Loucy (cell line): ENCODE measurements at regions not wholly inside any gene's neighbourhood (a gene's known extent, or its start where the extent isn't known, plus 50 kb on each side); places are given as distances from the start of the nearest gene placed in this dataset.

Source experiments
- H2AFZ ChIP-seq: fragments of 200-600 bp; sonication (generic); 2 replicates; pipeline ENCODE4 v1.6.0; 2016; ENCODE audit warnings: antibody characterized with exemption, mild to moderate bottlenecking, low read length, moderate library complexity
- H3F3A ChIP-seq: fragments of 200-600 bp; 2 replicates; pipeline ENCODE4 v1.6.0; 2016; ENCODE audit warnings: antibody characterized with exemption, low read depth, mild to moderate bottlenecking
- H3K27me3 ChIP-seq: fragments of 200-600 bp; sonication (generic); 2 replicates; pipeline ENCODE4 v1.6.1; 2014; ENCODE audit warnings: low read length, mild to moderate bottlenecking; ENCODE audit not compliant: insufficient read depth, poor library complexity, severe bottlenecking
- H3K36me3 ChIP-seq: fragments of 200-600 bp; sonication (generic); 2 replicates; pipeline ENCODE4 v1.6.1; 2016; ENCODE audit warnings: low read length; ENCODE audit not compliant: insufficient read depth
- H3K4me1 ChIP-seq: fragments of 200-600 bp; sonication (generic); 2 replicates; pipeline ENCODE4 v1.5.1; 2014; ENCODE audit warnings: low read length, mild to moderate bottlenecking; ENCODE audit not compliant: insufficient read depth, poor library complexity, severe bottlenecking
- H3K4me2 ChIP-seq: fragments of 200-600 bp; sonication (generic); 2 replicates; pipeline ENCODE4 v1.6.0; 2014; ENCODE audit warnings: antibody characterized with exemption, low read length, low read depth, mild to moderate bottlenecking; ENCODE audit not compliant: poor library complexity, severe bottlenecking
- H3K4me3 ChIP-seq: fragments of 200-600 bp; sonication (generic); 2 replicates; pipeline ENCODE4 v1.5.1; 2014; ENCODE audit warnings: low read length, mild to moderate bottlenecking, mixed read lengths; ENCODE audit not compliant: poor library complexity, severe bottlenecking
- H3K79me2 ChIP-seq: fragments of 200-600 bp; sonication (generic); 2 replicates; pipeline ENCODE4 v1.6.1; 2014; ENCODE audit warnings: low read length; ENCODE audit not compliant: insufficient read depth
- H3K9ac ChIP-seq: fragments of 200-600 bp; sonication (generic); 2 replicates; pipeline ENCODE4 v1.6.0; 2014; ENCODE audit warnings: mild to moderate bottlenecking, low read depth, low read length, moderate library complexity; ENCODE audit not compliant: poor library complexity, severe bottlenecking
- H3K9me2 ChIP-seq: fragments of 200-600 bp; sonication (generic); replicated peaks from 2 replicates; pipeline ENCODE4 v1.6.1; 2016; ENCODE audit warnings: low read depth, low read length, mixed read lengths
- H3K9me3 ChIP-seq: fragments of 200-600 bp; sonication (generic); 2 replicates; pipeline ENCODE4 v1.6.1; 2014; ENCODE audit warnings: mild to moderate bottlenecking, antibody characterized with exemption, low read length, low read depth; ENCODE audit not compliant: insufficient read depth
- H4K20me1 ChIP-seq: fragments of 200-600 bp; sonication (generic); 2 replicates; pipeline ENCODE4 v1.6.0; 2014; ENCODE audit warnings: antibody characterized with exemption, low read length, mild to moderate bottlenecking; ENCODE audit not compliant: insufficient read depth, poor library complexity, severe bottlenecking
- EZH2phosphoT487 ChIP-seq: fragments of 200-600 bp; IDR thresholded peaks from 2 replicates; pipeline ENCODE4 v1.6.1; 2018; ENCODE audit warnings: antibody characterized with exemption, mild to moderate bottlenecking, moderate library complexity, borderline replicate concordance
- TF ChIP-seq, protein P1 (sequence below): fragments of 200-600 bp; sonication (generic); conservative IDR thresholded peaks from 2 replicates; pipeline ENCODE4 v1.5.1; 2014; ENCODE audit warnings: mild to moderate bottlenecking, antibody characterized with exemption, low read length

DNA sequence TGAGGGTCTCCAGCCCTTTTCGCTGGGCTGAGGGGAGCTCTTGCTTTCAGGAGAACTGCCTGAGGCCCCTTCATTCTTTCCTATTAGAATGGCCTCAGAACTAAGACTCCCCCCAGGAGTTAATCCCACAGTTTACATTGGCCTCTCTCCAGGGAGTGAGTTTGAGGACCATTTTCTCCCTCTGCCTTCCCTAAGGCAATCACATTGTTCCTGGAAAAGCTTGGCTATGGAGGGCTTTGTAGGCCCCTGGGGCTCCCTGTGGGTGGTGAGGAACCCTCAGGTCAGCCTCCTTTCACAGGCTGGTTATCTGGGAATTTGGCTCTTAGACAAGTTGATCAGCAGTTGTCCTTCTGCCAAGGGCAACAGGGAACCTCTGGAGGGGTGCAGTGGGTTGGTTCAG lies 343.7 kb downstream of the RPS24 start:
- H3K79me2 ChIP-seq: no peaks in the 10 kb centered on the region
- no peak overlapping the region for H3K4me2 ChIP-seq
- no peak overlapping the region for H2AFZ ChIP-seq
- no peaks in the 10 kb centered on the region for H3K27me3 ChIP-seq
- H3K9me2 ChIP-seq: no peaks in the 10 kb centered on the region
- no peaks in the 10 kb centered on the region for H3K4me1 ChIP-seq
- H3K9me3 ChIP-seq: no peaks in the 10 kb centered on the region
- H3F3A ChIP-seq: no peaks in the 10 kb centered on the region
- no peak overlapping the region for H3K4me3 ChIP-seq
- H4K20me1 ChIP-seq: no peaks in the 10 kb centered on the region
- TF ChIP-seq EZH2phosphoT487: no peak
- TF ChIP-seq, protein P1, sequence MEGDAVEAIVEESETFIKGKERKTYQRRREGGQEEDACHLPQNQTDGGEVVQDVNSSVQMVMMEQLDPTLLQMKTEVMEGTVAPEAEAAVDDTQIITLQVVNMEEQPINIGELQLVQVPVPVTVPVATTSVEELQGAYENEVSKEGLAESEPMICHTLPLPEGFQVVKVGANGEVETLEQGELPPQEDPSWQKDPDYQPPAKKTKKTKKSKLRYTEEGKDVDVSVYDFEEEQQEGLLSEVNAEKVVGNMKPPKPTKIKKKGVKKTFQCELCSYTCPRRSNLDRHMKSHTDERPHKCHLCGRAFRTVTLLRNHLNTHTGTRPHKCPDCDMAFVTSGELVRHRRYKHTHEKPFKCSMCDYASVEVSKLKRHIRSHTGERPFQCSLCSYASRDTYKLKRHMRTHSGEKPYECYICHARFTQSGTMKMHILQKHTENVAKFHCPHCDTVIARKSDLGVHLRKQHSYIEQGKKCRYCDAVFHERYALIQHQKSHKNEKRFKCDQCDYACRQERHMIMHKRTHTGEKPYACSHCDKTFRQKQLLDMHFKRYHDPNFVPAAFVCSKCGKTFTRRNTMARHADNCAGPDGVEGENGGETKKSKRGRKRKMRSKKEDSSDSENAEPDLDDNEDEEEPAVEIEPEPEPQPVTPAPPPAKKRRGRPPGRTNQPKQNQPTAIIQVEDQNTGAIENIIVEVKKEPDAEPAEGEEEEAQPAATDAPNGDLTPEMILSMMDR: no peak
- no peak overlapping the region for H3K9ac ChIP-seq
- H3K36me3 ChIP-seq: no peaks in the 10 kb centered on the region

DNA sequence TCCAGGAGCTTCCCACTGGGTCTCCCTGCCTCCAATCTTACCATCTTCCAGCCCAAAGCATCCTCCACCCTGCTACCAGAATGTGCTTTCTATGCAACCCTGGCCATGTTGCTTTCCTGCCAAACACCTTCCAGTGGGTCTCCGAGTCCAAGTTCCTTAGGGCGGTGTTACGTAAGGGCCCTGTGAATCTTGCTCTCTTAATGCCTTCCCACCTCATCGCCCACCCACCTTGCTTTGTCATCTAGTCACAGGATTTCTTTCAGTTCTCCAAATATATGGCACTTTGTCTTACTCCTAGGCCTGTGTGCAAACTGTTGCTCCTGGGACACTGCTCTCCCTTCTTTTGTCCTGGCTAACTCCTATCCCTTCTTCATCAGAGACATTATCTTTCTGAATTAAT lies 344.5 kb downstream of the RPS24 start:
- TF ChIP-seq, protein P1: no peak
- TF ChIP-seq EZH2phosphoT487: no peak
- Histone ChIP-seq H3K4me3 (no peak overlapping the region), H3K9me2 (no peaks in the 10 kb centered on the region), H3K4me1 (no peaks in the 10 kb centered on the region), H4K20me1 (no peaks in the 10 kb centered on the region), H3K9ac (no peak overlapping the region), H3K9me3 (no peaks in the 10 kb centered on the region), H3F3A (no peaks in the 10 kb centered on the region), H2AFZ (no peak overlapping the region), H3K27me3 (no peaks in the 10 kb centered on the region), H3K79me2 (no peaks in the 10 kb centered on the region), H3K36me3 (no peaks in the 10 kb centered on the region), H3K4me2 (no peak overlapping the region)

DNA sequence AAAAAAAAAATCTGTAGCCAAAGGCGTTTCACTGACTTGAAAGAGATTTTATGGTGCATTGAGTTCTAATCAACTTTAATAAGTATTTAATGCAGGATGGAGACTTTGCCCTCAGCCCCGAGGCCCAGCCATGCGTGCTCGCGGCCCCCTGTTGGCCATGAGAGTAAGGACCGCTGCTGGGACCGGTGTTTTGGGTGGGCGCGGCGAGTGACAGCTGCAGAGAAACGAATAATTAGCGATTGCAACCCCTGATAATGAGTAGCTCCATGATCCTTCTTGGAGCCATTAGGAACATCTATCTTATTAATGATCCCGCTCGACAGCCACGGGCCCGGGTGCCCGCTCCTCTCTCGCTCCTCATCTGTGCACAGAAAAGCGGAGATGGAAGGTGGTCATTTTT lies 347.4 kb downstream of the RPS24 start:
- H3K9me3 ChIP-seq: no peaks in the 10 kb centered on the region
- H3K4me2 ChIP-seq: no peak overlapping the region
- H3K4me3 ChIP-seq: no peak overlapping the region
- H3K36me3 ChIP-seq: no peaks in the 10 kb centered on the region
- no peaks in the 10 kb centered on the region for H3F3A ChIP-seq
- no peak for TF ChIP-seq EZH2phosphoT487
- TF ChIP-seq, protein P1: peak; percentile 56
- H3K27me3 ChIP-seq: no peaks in the 10 kb centered on the region
- H3K9me2 ChIP-seq: no peaks in the 10 kb centered on the region
- no peak overlapping the region for H3K9ac ChIP-seq
- H4K20me1 ChIP-seq: no peaks in the 10 kb centered on the region
- H2AFZ ChIP-seq: no peak overlapping the region
- H3K4me1 ChIP-seq: no peaks in the 10 kb centered on the region
- H3K79me2 ChIP-seq: no peaks in the 10 kb centered on the region
